Mesenchymal stem cell (in vitro differentiated cells and primary cell): ENCODE measurements at regions not wholly inside any gene's neighbourhood (a gene's known extent, or its start where the extent isn't known, plus 50 kb on each side); places are given as distances from the start of the nearest gene placed in this dataset.

Experiments used
- DNase-seq: peaks from one replicate; pipeline ENCODE4 v3.0.0-alpha.2; 2013
- H2AFZ ChIP-seq: one replicate; pipeline ENCODE4 v1.6.1; 2013; ENCODE audit warnings: low read depth, mild to moderate bottlenecking, control low read depth, inconsistent platforms, low read length, moderate library complexity
- H2AK5ac ChIP-seq: 2 replicates; pipeline ENCODE4 v1.6.1; 2013; ENCODE audit warnings: low read length, moderate library complexity, mild to moderate bottlenecking, inconsistent platforms; ENCODE audit not compliant: severe bottlenecking
- H2BK120ac ChIP-seq: one replicate; pipeline ENCODE4 v1.6.1; 2013; ENCODE audit warnings: low read depth, mild to moderate bottlenecking, inconsistent platforms, low read length, moderate library complexity
- H2BK12ac ChIP-seq, 2 experiments: one replicate each; pipeline ENCODE4 v1.6.1; 2013; ENCODE audit warnings: inconsistent platforms in 2 of 2, low read length in 2 of 2, mild to moderate bottlenecking in 2 of 2, moderate library complexity in 2 of 2, control low read depth in 1 of 2
- H2BK15ac ChIP-seq: one replicate; pipeline ENCODE4 v1.6.1; 2013; ENCODE audit warnings: mild to moderate bottlenecking, low read depth, inconsistent platforms; ENCODE audit not compliant: poor library complexity, severe bottlenecking
- H2BK5ac ChIP-seq: 2 replicates; pipeline ENCODE4 v1.6.1; 2013; ENCODE audit warnings: low read depth, mild to moderate bottlenecking, low read length, control low read depth, inconsistent platforms; ENCODE audit not compliant: poor library complexity, severe bottlenecking
- H3K14ac ChIP-seq, 2 experiments: one replicate each; pipeline ENCODE4 v1.6.1; 2013; ENCODE audit warnings: inconsistent platforms in 2 of 2, low read length in 2 of 2, control low read depth in 1 of 2, mild to moderate bottlenecking in 1 of 2, moderate library complexity in 1 of 2
- H3K18ac ChIP-seq, 2 experiments: one replicate each; pipeline ENCODE4 v1.6.1; 2013; ENCODE audit warnings: inconsistent platforms in 2 of 2, low read length in 2 of 2, control low read depth in 1 of 2, low read depth in 1 of 2, mild to moderate bottlenecking in 1 of 2
- H3K23ac ChIP-seq, 2 experiments: one replicate each; pipeline ENCODE4 v1.6.1; 2013; ENCODE audit warnings: inconsistent platforms in 2 of 2, low read length in 2 of 2, mild to moderate bottlenecking in 2 of 2, moderate library complexity in 2 of 2, control low read depth in 1 of 2
- H3K27ac ChIP-seq: 2 replicates; pipeline ENCODE4 v1.5.1; 2013; ENCODE audit warnings: mild to moderate bottlenecking, moderate library complexity, low read length, control low read depth, inconsistent platforms; ENCODE audit not compliant: poor library complexity, severe bottlenecking
- H3K27me3 ChIP-seq, 2 experiments: 2 replicates each; pipeline versions ENCODE4 v1.6.1 to v1.7.0; 2013; ENCODE audit warnings: low read length in 2 of 2, mild to moderate bottlenecking in 2 of 2, moderate library complexity in 2 of 2, control low read depth in 1 of 2, inconsistent platforms in 1 of 2; ENCODE audit not compliant: control insufficient read depth in 1 of 2, insufficient read depth in 1 of 2
- H3K36me3 ChIP-seq, 2 experiments: 2 replicates each; pipeline versions ENCODE4 v1.6.1 to v1.7.0; 2013; ENCODE audit warnings: low read length in 2 of 2, control low read depth in 1 of 2, inconsistent platforms in 1 of 2, low read depth in 1 of 2, mild to moderate bottlenecking in 1 of 2; ENCODE audit not compliant: insufficient read depth in 2 of 2, control insufficient read depth in 1 of 2
- H3K4ac ChIP-seq, 2 experiments: one replicate each; pipeline ENCODE4 v1.6.1; 2013; ENCODE audit warnings: inconsistent platforms in 2 of 2, low read length in 2 of 2, mild to moderate bottlenecking in 2 of 2, moderate library complexity in 2 of 2, control low read depth in 1 of 2, low read depth in 1 of 2
- H3K4me1 ChIP-seq: 2 replicates; pipeline ENCODE4 v1.6.1; 2013; ENCODE audit warnings: low read depth, low read length, control low read depth; ENCODE audit not compliant: control insufficient read depth, insufficient read depth
- H3K4me2 ChIP-seq: 2 replicates; pipeline ENCODE4 v1.6.1; 2013; ENCODE audit warnings: low read length, mild to moderate bottlenecking, inconsistent platforms; ENCODE audit not compliant: poor library complexity, severe bottlenecking
- H3K4me3 ChIP-seq, 2 experiments: 2 replicates each; pipeline versions ENCODE4 v1.5.1 to v1.7.0; 2013; ENCODE audit warnings: low read length in 2 of 2, mild to moderate bottlenecking in 2 of 2, control low read depth in 1 of 2, low read depth in 1 of 2; ENCODE audit not compliant: insufficient read depth in 1 of 2
- H3K79me1 ChIP-seq: replicated peaks from 2 replicates; pipeline ENCODE4 v1.6.1; 2013; ENCODE audit warnings: mild to moderate bottlenecking, control low read depth, low read length, inconsistent platforms; ENCODE audit not compliant: poor library complexity, severe bottlenecking
- H3K9ac ChIP-seq: 2 replicates; pipeline ENCODE4 v1.7.0; 2013; ENCODE audit warnings: mild to moderate bottlenecking, low read length, moderate library complexity
- H3K9me3 ChIP-seq: 2 replicates; pipeline ENCODE4 v1.7.0; 2013; ENCODE audit warnings: mild to moderate bottlenecking, low read length; ENCODE audit not compliant: control insufficient read depth
- H4K8ac ChIP-seq: one replicate; pipeline ENCODE4 v1.6.1; 2013; ENCODE audit warnings: inconsistent platforms, mild to moderate bottlenecking, low read length, moderate library complexity
- H4K91ac ChIP-seq: one replicate; pipeline ENCODE4 v1.6.1; 2013; ENCODE audit warnings: mild to moderate bottlenecking, low read length, inconsistent platforms
- WGBS: methylation state at CpG from one replicate; pipeline ENCODE4 v1.1.7; 2013; ENCODE audit warnings: mixed read lengths; 5-methylcytosine and 5-hydroxymethylcytosine counted together

DNA sequence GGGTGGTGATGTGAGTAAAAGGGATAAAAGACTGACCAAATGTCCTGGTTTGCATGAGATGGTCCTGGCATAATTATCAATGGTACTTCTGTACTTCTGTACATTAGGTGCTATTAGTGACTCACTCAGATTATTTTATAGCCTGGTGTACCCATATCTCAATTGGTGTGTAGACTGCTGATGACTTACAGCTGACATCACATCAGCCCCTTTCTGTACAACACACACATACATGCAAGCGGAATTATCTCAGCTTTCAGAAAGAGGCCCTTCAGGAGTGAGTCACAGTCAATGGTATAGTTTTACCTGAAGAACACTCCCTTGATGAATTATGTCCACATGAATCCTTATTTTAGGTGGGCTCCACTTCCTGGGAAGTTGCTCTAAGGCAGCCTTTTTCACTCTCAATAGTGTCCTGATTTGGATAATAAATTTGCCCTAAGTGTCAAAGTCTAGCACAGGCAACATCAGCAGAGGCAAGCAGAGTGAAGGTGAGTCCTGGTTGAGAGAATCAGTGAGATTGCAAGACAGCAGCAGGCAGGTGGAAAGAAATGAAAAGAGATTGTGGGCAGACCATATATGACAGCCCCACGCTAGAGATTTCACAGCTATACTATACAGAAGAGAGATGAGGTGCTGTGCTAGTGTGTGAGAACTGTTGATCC is 137.0 kb downstream of the ZPLD1 start:
- Histone ChIP-seq H2BK12ac (no peak overlapping the region), H2BK15ac (no peak overlapping the region), H2AK5ac (no peak overlapping the region)

DNA sequence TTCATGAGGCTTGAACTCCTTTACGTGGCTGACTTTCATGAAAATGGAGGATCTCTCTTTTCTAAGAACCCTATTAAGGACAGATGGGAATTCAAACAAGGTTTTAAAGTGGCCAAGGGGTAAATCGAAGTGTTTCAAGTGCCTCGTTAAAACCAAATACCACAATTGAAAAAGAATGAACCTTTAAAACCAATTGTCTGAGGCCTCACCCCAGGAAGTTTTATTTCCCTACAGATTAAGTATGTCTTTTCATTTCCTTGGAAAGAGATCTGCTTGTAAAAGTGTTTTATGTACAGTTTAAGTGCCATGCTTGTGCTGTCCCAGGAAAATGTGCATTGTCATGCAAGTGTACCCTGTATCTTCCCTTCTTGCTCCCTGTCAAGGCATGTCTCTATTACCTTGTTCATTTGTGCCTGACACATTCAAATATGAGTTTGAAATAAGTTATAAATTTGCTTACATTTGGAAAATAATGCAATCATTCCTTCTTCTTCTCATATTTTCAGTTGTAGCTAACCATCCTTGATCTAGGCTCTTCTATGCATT is 138.7 kb downstream of the ZPLD1 start:
- no peaks in the 10 kb centered on the region for H3K9me3 ChIP-seq
- no peak overlapping the region for H3K14ac ChIP-seq
- H3K9ac ChIP-seq = no peak overlapping the region
- 79% methylated on average over 2 of the region's 3 CpGs for WGBS
- no peak overlapping the region for H2BK5ac ChIP-seq
- H3K4me3 ChIP-seq = no peak overlapping the region
- H2BK12ac ChIP-seq = no peak overlapping the region
- no peak overlapping the region for H3K23ac ChIP-seq
- no peak overlapping the region for H3K4me2 ChIP-seq
- no peaks in the 10 kb centered on the region for H3K79me1 ChIP-seq
- no peak overlapping the region for H3K18ac ChIP-seq
- no peak overlapping the region for H2BK15ac ChIP-seq
- no peak overlapping the region for H2AFZ ChIP-seq
- H4K8ac ChIP-seq = no peak overlapping the region
- no peak for DNase-seq
- no peak overlapping the region for H3K27ac ChIP-seq
- H2BK120ac ChIP-seq = no peak overlapping the region
- no peak overlapping the region for H4K91ac ChIP-seq
- no peak overlapping the region for H2AK5ac ChIP-seq
- no peak overlapping the region for H3K4ac ChIP-seq
- no peaks in the 10 kb centered on the region for H3K36me3 ChIP-seq
- H3K4me1 ChIP-seq = no peaks in the 10 kb centered on the region
- no peaks in the 10 kb centered on the region for H3K27me3 ChIP-seq

More for the DNA sequence above, 137.0 kb downstream of the ZPLD1 start:
- no peaks in the 10 kb centered on the region for H3K27me3 ChIP-seq
- H3K9me3 ChIP-seq = no peaks in the 10 kb centered on the region
- no peaks in the 10 kb centered on the region for H3K79me1 ChIP-seq
- H3K14ac ChIP-seq = no peak overlapping the region
- H3K23ac ChIP-seq = no peak overlapping the region
- WGBS = 67% methylated on average over 2 of the region's 2 CpGs
- H4K8ac ChIP-seq = no peak overlapping the region
- H3K4me3 ChIP-seq = no peak overlapping the region
- no peaks in the 10 kb centered on the region for H3K4me1 ChIP-seq
- H3K36me3 ChIP-seq = no peaks in the 10 kb centered on the region
- H3K4me2 ChIP-seq = no peak overlapping the region
- H3K9ac ChIP-seq = no peak overlapping the region
- H3K27ac ChIP-seq = no peak overlapping the region
- no peak overlapping the region for H2BK5ac ChIP-seq
- no peak overlapping the region for H3K18ac ChIP-seq
- no peak for DNase-seq
- no peak overlapping the region for H4K91ac ChIP-seq
- H2AFZ ChIP-seq = no peak overlapping the region
- H3K4ac ChIP-seq = no peak overlapping the region
- H2BK120ac ChIP-seq = no peak overlapping the region

DNA sequence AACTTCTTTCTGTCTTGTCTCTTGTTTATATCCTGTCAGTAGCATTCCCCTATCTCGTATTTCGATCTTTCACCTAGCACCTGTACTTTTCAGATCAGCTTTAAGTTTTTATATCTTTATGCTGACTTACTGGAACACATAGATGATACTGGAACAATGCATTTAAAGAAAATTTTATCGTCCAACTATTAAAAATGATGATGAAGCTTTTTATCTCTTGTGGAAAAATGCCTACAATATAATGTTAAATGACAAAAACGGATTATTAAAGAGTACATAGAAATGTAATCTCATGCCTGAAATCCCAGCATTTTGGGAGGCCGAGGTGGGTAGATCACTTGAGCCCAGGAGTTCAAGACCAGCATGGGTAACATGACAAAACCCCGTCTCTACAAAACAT is 139.5 kb downstream of the ZPLD1 start:
- Histone ChIP-seq H3K9me3 (no peaks in the 10 kb centered on the region), H3K4me2 (no peak overlapping the region), H3K4me1 (no peaks in the 10 kb centered on the region), H3K4ac (no peak overlapping the region), H4K91ac (no peak overlapping the region), H2AFZ (no peak overlapping the region), H2BK120ac (no peak overlapping the region), H2BK15ac (no peak overlapping the region), H4K8ac (no peak overlapping the region), H3K9ac (no peak overlapping the region), H3K27me3 (no peaks in the 10 kb centered on the region), H3K79me1 (no peaks in the 10 kb centered on the region), H3K27ac (no peak overlapping the region), H2AK5ac (no peak overlapping the region), H3K4me3 (no peak overlapping the region), H2BK12ac (no peak overlapping the region), H3K14ac (no peak overlapping the region), H2BK5ac (no peak overlapping the region), H3K36me3 (no peaks in the 10 kb centered on the region), H3K23ac (no peak overlapping the region), H3K18ac (no peak overlapping the region)
- WGBS = 60% methylated on average over 1 of the region's 6 CpGs
- DNase-seq = no peak

DNA sequence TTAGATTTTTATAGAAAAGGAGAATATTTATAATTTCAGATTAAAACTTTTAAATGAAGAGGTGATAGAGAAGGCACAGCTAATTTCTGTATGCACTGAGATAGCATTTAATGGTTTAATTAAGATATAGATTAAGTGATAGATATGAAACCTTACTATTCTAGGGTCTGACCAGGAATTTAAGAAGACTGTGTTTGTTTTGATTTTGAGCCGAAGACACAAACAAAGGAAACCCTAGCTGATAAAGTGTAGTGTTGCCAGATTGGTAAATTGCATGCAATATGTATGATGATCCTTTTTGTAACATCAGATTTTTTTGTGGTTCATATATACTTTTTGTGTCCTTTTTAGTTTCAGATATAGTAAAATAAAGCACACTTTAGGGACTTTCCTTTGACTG is 141.8 kb downstream of the ZPLD1 start:
- no peaks in the 10 kb centered on the region for H3K79me1 ChIP-seq
- H2BK12ac ChIP-seq = no peak overlapping the region
- H3K9me3 ChIP-seq = no peaks in the 10 kb centered on the region
- H3K27me3 ChIP-seq = no peaks in the 10 kb centered on the region
- no peak overlapping the region for H2AK5ac ChIP-seq
- no peak overlapping the region for H2BK15ac ChIP-seq
- 59% methylated on average over 1 of the region's 1 CpG for WGBS
- H2BK120ac ChIP-seq = no peak overlapping the region
- no peak overlapping the region for H4K91ac ChIP-seq
- H2BK5ac ChIP-seq = no peak overlapping the region
- no peak overlapping the region for H3K9ac ChIP-seq
- H4K8ac ChIP-seq = no peak overlapping the region
- H3K4me3 ChIP-seq = no peak overlapping the region
- no peak overlapping the region for H3K27ac ChIP-seq
- H3K18ac ChIP-seq = no peak overlapping the region
- H3K36me3 ChIP-seq = no peaks in the 10 kb centered on the region
- no peak overlapping the region for H3K23ac ChIP-seq
- no peak overlapping the region for H3K14ac ChIP-seq
- H3K4me2 ChIP-seq = no peak overlapping the region
- H2AFZ ChIP-seq = no peak overlapping the region
- no peak overlapping the region for H3K4ac ChIP-seq
- H3K4me1 ChIP-seq = no peaks in the 10 kb centered on the region
- DNase-seq = no peak
